HG03159 (cell line): ENCODE measurements at regions not wholly inside any gene's neighbourhood (a gene's known extent, or its start where the extent isn't known, plus 50 kb on each side); places are given as distances from the start of the nearest gene placed in this dataset.

Experiments used
- ATAC-seq: cut with Tn5 transposase; IDR thresholded peaks from one replicate; pipeline ENCODE4 v1.9.1; 2021; ENCODE audit warnings: mild to moderate bottlenecking, moderate library complexity; ENCODE audit not compliant: unreplicated experiment

GRCh38 chr5:124477577-124477976 is 268.9 kb downstream of the ZNF608 start:
- no peak for ATAC-seq

GRCh38 chr5:124477062-124477461 is 269.4 kb downstream of the ZNF608 start:
- ATAC-seq: no peak

GRCh38 chr5:124474528-124475215 is 271.8 kb downstream of the ZNF608 start:
- no peak for ATAC-seq

GRCh38 chr5:124468671-124469411 is 277.6 kb downstream of the ZNF608 start:
- ATAC-seq: no peak

- ATAC-seq: no peak
Observed at GRCh38 chr5:124467745-124468144, 278.7 kb downstream of the ZNF608 start.

- ATAC-seq: no peak
Observed at GRCh38 chr5:124466011-124466410, 280.4 kb downstream of the ZNF608 start.

- no peak for ATAC-seq
Observed at GRCh38 chr5:124463851-124464250, 282.6 kb downstream of the ZNF608 start.

- ATAC-seq: no peak
Observed at GRCh38 chr5:124462751-124463150, 283.7 kb downstream of the ZNF608 start.

- no peak for ATAC-seq
Observed at GRCh38 chr5:124461941-124462340, 284.5 kb downstream of the ZNF608 start.

- no peak for ATAC-seq
Observed at GRCh38 chr5:124461157-124461556, 285.3 kb downstream of the ZNF608 start.

GRCh38 chr5:124460642-124461041 is 285.8 kb downstream of the ZNF608 start:
- no peak for ATAC-seq

- no peak for ATAC-seq
Observed at GRCh38 chr5:124459984-124460383, 286.5 kb downstream of the ZNF608 start.

- ATAC-seq: no peak
Observed at GRCh38 chr5:124457901-124458300, 288.5 kb downstream of the ZNF608 start.

GRCh38 chr5:124457101-124457500 is 289.3 kb downstream of the ZNF608 start:
- ATAC-seq: no peak

- no peak for ATAC-seq
Observed at GRCh38 chr5:124456249-124456648, 290.2 kb downstream of the ZNF608 start.

GRCh38 chr5:124454081-124454480 is 292.4 kb downstream of the ZNF608 start:
- ATAC-seq: no peak

- peak; percentile 97 for ATAC-seq
Observed at GRCh38 chr5:124453221-124454051, 293.0 kb downstream of the ZNF608 start.

- ATAC-seq: no peak
Observed at GRCh38 chr5:124452412-124452811, 294.0 kb downstream of the ZNF608 start.

GRCh38 chr5:124451721-124452383 is 294.6 kb downstream of the ZNF608 start:
- no peak for ATAC-seq

GRCh38 chr5:124446120-124446519 is 300.3 kb downstream of the ZNF608 start:
- ATAC-seq: no peak

- no peak for ATAC-seq
Observed at GRCh38 chr5:124445070-124445619, 301.3 kb downstream of the ZNF608 start.
